Skin epidermis (tissue), 12 donors: ENCODE measurements at regions not wholly inside any gene's neighbourhood (a gene's known extent, or its start where the extent isn't known, plus 50 kb on each side); places are given as distances from the start of the nearest gene placed in this dataset.
"Not testable (repeated sequence)": the region's sequence is repeated elsewhere in the genome, so short reads cannot be mapped to it uniquely, and the experiment has no call there.

ENCODE experiments used
- H3K27ac ChIP-seq, 21 experiments: fragments of 200-600 bp; sonication (generic) in 11 of 21; one replicate each; pipeline ENCODE4 v1.5.0; 2020; ENCODE audit warnings: mild to moderate bottlenecking in 3 of 21, inconsistent platforms in 2 of 21, moderate library complexity in 2 of 21
- H3K4me3 ChIP-seq, 7 experiments: fragments of 200-600 bp; sonication (generic) in 2 of 7; one replicate each; pipeline ENCODE4 v1.5.0; 2020; ENCODE audit warnings: inconsistent platforms in 2 of 7, mild to moderate bottlenecking in 2 of 7, moderate library complexity in 1 of 7

- H3K4me3 ChIP-seq, result no peak overlapping the region
- no peak overlapping the region for H3K27ac ChIP-seq
Measured at GRCh38 chr2:109712746-109713145, 81.4 kb upstream of the RGPD5 start.

DNA sequence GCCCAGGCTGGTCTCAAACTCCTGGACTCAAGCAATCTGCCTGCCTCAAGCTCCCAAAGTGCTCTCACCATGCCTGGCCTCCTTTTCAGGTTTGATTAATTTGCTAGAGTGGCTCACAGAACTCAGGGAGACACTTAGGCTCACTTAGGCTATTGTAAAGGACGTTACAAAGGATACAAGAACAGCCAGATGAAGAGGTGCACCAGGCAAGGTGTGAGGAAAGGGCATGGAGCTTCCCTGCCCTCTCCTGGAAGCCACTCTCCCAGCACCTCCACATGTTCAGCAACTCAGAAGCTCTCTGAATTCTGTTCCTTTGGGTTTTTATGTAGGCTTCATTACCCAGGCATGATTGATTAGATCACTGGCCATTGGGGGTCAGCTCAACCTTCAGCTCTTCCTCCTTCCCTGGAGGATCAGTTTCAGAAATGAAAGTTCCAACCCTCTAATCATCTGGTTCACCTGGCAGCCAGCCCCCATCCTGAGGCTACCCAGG, 78.7 kb upstream of the RGPD5 start:
- H3K4me3 ChIP-seq, result no peak overlapping the region
- no peak overlapping the region for H3K27ac ChIP-seq

- not testable (repeated sequence) for H3K4me3 ChIP-seq, H3K27ac ChIP-seq
Measured at GRCh38 chr2:109716596-109716995, 77.5 kb upstream of the RGPD5 start.

DNA sequence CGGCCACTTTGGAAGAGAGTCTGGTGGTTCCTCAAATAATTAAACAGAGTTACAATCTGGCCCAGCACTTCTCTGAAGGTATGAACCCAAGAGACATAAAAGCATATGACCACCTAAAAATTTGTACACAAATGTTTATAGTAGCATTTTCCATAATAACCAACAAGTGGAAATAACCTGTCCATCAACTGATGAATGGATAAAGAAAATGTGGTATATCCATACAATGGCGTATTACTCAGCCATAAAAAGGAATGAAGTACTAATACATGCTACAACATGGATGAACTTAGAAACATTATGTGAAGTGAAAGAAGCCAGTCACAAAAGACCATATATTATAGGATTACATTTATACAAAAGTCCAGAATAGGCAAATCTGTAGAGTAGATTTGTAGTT, 76.0 kb upstream of the RGPD5 start:
- Histone ChIP-seq H3K4me3 (no peak overlapping the region), H3K27ac (no peak overlapping the region)

- Histone ChIP-seq H3K27ac (peak overlapping the region in 10 of 21 experiments; percentile 44 to 81 (median 68)), H3K4me3 (no peak overlapping the region)
Measured at GRCh38 chr2:109719871-109720270, 74.2 kb upstream of the RGPD5 start.

- peak overlapping the region in 15 of 21 experiments; percentile 3 to 81 (median 65) for H3K27ac ChIP-seq
- no peak overlapping the region for H3K4me3 ChIP-seq
Measured at GRCh38 chr2:109720380-109721106, 73.6 kb upstream of the RGPD5 start.

- no peak overlapping the region for H3K4me3 ChIP-seq
Measured at GRCh38 chr2:109721135-109721534, 73.0 kb upstream of the RGPD5 start.

GRCh38 chr2:109721626-109722025, 72.5 kb upstream of the RGPD5 start:
- H3K27ac ChIP-seq, result peak overlapping the region in 18 of 21 experiments; percentile 20 to 92 (median 72)

More at GRCh38 chr2:109721135-109721534, 73.0 kb upstream of the RGPD5 start:
- peak overlapping the region in 18 of 21 experiments; percentile 3 to 92 (median 72) for H3K27ac ChIP-seq

DNA sequence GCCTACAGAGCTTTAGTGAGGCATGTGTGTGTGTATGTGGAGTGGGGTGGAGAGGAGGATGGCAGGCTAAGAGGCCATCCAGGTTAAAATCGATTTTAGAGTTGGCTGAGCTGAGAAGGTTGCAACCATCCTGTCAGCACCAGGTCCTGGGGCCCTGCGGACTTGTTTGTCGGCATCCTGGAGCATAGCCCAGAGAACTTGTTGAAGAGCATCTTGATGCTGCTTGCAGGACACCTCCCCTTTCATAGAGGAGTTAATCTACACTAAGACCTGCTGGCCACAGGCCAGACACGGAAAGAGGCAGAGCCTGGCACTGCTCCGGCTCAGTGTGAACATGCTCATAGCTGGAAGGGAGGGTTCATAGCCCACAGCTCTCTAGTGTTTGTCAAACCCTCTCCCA, 72.1 kb upstream of the RGPD5 start:
- H3K27ac ChIP-seq, result peak overlapping the region in 18 of 21 experiments; percentile 20 to 92 (median 72)
- H3K4me3 ChIP-seq, result no peak overlapping the region

More at GRCh38 chr2:109721626-109722025, 72.5 kb upstream of the RGPD5 start:
- H3K4me3 ChIP-seq, result no peak overlapping the region

GRCh38 chr2:109722640-109723039, 71.5 kb upstream of the RGPD5 start:
- H3K4me3 ChIP-seq, result not testable (repeated sequence)
- peak overlapping the region in 1 of 21 experiments; percentile 76 for H3K27ac ChIP-seq

DNA sequence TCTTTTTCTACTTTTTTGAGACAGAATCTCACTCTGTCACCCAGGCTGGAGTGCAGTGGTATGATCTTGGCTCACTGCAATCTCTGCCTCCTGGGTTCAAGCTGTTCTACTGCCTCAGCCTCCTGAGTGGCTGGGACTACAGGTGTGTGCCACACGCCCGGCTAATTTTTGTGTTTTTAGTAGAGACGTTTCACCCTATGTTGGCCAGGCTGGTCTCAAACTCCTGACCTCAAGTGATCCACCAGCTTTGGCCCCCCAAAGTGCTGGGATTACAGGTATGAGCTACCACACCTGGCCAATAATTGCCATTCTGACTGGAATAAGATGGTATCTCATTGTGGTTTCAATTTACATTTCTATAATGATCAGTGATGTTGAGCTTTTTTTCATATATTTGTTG, 71.0 kb upstream of the RGPD5 start:
- not testable (repeated sequence) for H3K27ac ChIP-seq, H3K4me3 ChIP-seq

- H3K4me3 ChIP-seq, result no peak overlapping the region
- no peak overlapping the region for H3K27ac ChIP-seq
Measured at GRCh38 chr2:109724533-109725460, 69.3 kb upstream of the RGPD5 start.

GRCh38 chr2:109726379-109727270, 67.5 kb upstream of the RGPD5 start:
- no peak overlapping the region for H3K27ac ChIP-seq
- H3K4me3 ChIP-seq, result no peak overlapping the region

GRCh38 chr2:109727929-109728447, 66.1 kb upstream of the RGPD5 start:
- Histone ChIP-seq H3K27ac (peak overlapping the region in 2 of 21 experiments; percentile 3 to 60), H3K4me3 (no peak overlapping the region)

GRCh38 chr2:109733746-109734145, 60.4 kb upstream of the RGPD5 start:
- H3K27ac ChIP-seq, H3K4me3 ChIP-seq: not testable (repeated sequence)

DNA sequence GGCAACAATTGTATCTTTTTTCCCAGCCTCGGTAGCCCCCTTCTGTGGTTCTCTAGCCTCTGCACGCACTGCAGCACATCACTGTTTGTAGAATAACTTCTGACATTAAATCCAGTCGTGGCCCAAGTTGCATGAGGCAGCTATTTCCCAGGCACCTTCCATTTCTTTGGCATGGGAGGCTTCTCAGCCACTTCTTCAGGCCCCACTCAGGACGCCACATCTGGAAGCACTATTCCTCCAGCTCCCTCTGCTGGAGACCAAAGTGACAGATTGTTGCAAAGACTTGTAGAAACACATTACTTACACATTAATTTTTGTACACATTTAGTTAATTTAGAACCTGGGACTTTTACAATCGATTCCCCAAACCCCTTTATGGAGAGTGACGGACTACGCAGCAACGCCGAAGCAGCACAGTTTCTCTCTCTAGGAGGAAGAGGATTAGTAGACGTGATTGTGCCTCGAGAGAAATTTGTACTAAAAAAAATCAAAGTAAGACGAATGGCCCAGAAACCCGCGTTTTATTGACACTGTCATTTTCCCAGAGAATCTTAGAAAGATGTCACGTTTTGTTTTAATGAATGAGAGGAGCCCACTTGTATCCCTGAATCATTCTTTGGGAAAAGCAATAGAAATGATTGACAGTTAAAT, 57.8 kb upstream of the RGPD5 start:
- no peak overlapping the region for H3K27ac ChIP-seq
- H3K4me3 ChIP-seq, result no peak overlapping the region
